HG03060 (cell line): ENCODE measurements at regions not wholly inside any gene's neighbourhood (a gene's known extent, or its start where the extent isn't known, plus 50 kb on each side); places are given as distances from the start of the nearest gene placed in this dataset.

Experiments
- ATAC-seq: cut with Tn5 transposase; IDR thresholded peaks from one replicate; pipeline ENCODE4 v1.9.1; 2021; ENCODE audit warnings: low read depth, moderate number of reproducible peaks; ENCODE audit not compliant: unreplicated experiment

GRCh38 chr1:235925016-235925415 lies 58.3 kb upstream of the LYST start:
- no peak for ATAC-seq

DNA sequence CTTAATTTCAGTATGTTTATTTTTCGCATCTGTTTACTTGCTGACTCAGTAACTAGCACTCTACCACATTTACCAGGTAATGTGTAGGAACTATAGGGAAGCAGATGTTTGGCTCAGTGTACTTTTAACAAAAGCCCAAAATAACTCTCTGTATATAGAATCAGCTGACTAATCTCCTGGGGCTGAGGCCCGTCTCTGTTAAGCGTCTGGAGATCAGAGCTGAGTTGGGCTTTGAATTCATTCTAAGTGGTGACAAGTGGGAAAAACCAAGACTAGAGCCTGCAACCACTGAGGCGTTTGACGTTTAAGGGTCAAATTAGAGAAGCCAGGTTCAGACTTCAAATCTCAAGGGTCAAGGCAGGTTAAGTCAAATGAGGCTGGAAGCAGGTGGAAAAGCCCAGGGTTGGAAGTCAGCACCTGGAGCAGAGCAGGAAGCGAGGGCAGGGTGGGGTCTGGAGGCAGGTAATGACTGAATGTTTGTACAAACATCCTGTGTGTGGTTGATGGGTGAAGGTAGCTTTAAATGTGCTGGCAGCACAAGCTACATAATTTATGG lies 56.8 kb upstream of the LYST start:
- ATAC-seq = peak; percentile 31

- ATAC-seq = no peak
Observed at GRCh38 chr1:235920596-235921375, 54.1 kb upstream of the LYST start.

DNA sequence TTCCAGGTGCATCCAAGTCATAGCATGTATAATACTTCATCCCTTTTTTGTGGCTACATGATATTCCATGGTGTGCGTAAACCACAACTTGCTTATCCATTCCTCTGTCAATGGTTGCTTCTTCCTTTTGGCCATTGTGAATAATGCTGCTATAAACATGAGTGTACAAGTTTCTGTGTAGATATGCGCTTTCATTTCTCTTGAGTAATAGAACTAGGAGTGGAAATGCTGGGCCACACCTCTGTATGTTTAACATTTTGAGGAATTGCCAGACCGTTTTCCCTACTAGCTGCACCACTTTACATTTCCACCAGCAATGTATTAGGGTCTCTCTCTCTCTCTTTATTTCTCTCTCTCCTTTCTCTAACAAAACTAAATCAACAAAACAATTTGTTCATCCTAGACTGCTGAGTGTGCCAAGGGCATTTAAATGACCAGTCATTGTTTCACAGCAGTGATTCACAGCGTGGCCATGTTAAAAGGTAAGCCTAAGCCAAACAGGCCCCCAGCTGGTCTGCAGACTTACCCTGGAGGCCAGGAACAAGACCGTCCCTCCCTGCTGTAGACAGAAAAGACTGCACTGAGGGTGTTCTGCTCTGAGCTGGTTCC lies 53.2 kb upstream of the LYST start:
- ATAC-seq = no peak

- ATAC-seq = no peak
Observed at GRCh38 chr1:235919127-235919832, 52.6 kb upstream of the LYST start.

DNA sequence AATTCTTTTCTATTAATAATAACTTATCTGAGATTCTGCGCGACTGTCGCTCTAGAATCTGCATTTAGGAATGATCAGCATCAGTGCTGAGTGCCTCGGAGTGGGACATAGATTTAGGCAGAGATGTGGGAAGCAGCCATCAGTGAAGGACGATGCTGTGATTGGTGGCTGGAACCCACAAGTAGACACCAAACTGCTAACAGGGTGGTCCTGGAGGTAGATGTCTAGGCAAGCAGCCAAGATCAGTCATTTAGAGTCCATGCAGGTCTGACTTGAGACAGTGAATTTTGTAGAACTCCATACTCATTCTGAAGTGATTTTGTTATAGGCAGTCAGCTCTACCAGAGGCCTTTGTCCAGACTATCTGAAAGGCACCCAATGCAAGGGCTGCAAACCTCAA lies 51.8 kb upstream of the LYST start:
- ATAC-seq = no peak

GRCh38 chr1:235918032-235918431 lies 51.3 kb upstream of the LYST start:
- no peak for ATAC-seq

- peak; percentile 90 for ATAC-seq
Observed at GRCh38 chr1:235917267-235917811, 50.6 kb upstream of the LYST start.
